ENCODE measurements at regions not wholly inside any gene's neighbourhood (a gene's known extent, or its start where the extent isn't known, plus 50 kb on each side); places are given as distances from the start of the nearest gene placed in this dataset.

- TF ChIP-seq ZNF274 (IDR thresholded peaks at IDR 0.05; ENCODE audit: low read depth, low read length) (no peak), YY1 (IDR thresholded peaks at IDR 0.05; ENCODE audit: insufficient read depth, insufficient read length) (no peak), SUZ12 (IDR thresholded peaks at IDR 0.05; ENCODE audit: extremely low read depth, insufficient read depth, insufficient read length) (no peak)
These were observed 110.8 kb upstream of the ADGRL4 start for GRCh38 chr1:79117376-79117775.
